ENCODE measurements at regions not wholly inside any gene's neighbourhood (a gene's known extent, or its start where the extent isn't known, plus 50 kb on each side); places are given as distances from the start of the nearest gene placed in this dataset.

GRCh38 chr11:116219171-116219635 is 553.6 kb downstream of the BUD13 start:
- DNase-seq (ENCODE audit: low read depth): no peak

GRCh38 chr11:116217441-116217840 is 555.3 kb downstream of the BUD13 start:
- DNase-seq (ENCODE audit: low read depth): no peak

GRCh38 chr11:116217006-116217405 is 555.8 kb downstream of the BUD13 start:
- DNase-seq (ENCODE audit: low read depth): peak; percentile 16

- no peak for DNase-seq (ENCODE audit: low read depth)
Observed at GRCh38 chr11:116215471-116216113, 557.2 kb downstream of the BUD13 start.

- DNase-seq (ENCODE audit: low read depth): no peak
Observed at GRCh38 chr11:116211147-116211546, 561.6 kb downstream of the BUD13 start.

GRCh38 chr11:116210663-116211062 is 562.1 kb downstream of the BUD13 start:
- no peak for DNase-seq (ENCODE audit: low read depth)

- DNase-seq (ENCODE audit: low read depth): no peak
Observed at GRCh38 chr11:116209255-116209654, 563.5 kb downstream of the BUD13 start.

GRCh38 chr11:116207421-116208141 is 565.2 kb downstream of the BUD13 start:
- DNase-seq (ENCODE audit: low read depth): no peak

GRCh38 chr11:116207019-116207418 is 565.8 kb downstream of the BUD13 start:
- DNase-seq (ENCODE audit: low read depth): no peak

- DNase-seq (ENCODE audit: low read depth): no peak
Observed at GRCh38 chr11:116202922-116203321, 569.9 kb downstream of the BUD13 start.

- no peak for DNase-seq (ENCODE audit: low read depth)
Observed at GRCh38 chr11:116200564-116200963, 572.2 kb downstream of the BUD13 start.

- no peak for DNase-seq (ENCODE audit: low read depth)
Observed at GRCh38 chr11:116199182-116199581, 573.6 kb downstream of the BUD13 start.

GRCh38 chr11:116194156-116194904 is 578.5 kb downstream of the BUD13 start:
- DNase-seq (ENCODE audit: low read depth): no peak

GRCh38 chr11:116193321-116194131 is 579.3 kb downstream of the BUD13 start:
- peak; percentile 6 for DNase-seq (ENCODE audit: low read depth)

- no peak for DNase-seq (ENCODE audit: low read depth)
Observed at GRCh38 chr11:116192509-116193210, 580.1 kb downstream of the BUD13 start.

GRCh38 chr11:116190861-116191260 is 581.9 kb downstream of the BUD13 start:
- DNase-seq (ENCODE audit: low read depth): no peak

GRCh38 chr11:116189408-116190170 is 583.2 kb downstream of the BUD13 start:
- no peak for DNase-seq (ENCODE audit: low read depth)

- DNase-seq (ENCODE audit: low read depth): no peak
Observed at GRCh38 chr11:116188350-116188749, 584.4 kb downstream of the BUD13 start.

GRCh38 chr11:116187026-116187425 is 585.8 kb downstream of the BUD13 start:
- no peak for DNase-seq (ENCODE audit: low read depth)

- DNase-seq (ENCODE audit: low read depth): no peak
Observed at GRCh38 chr11:116185551-116185950, 587.2 kb downstream of the BUD13 start.

- no peak for DNase-seq (ENCODE audit: low read depth)
Observed at GRCh38 chr11:116184763-116185162, 588.0 kb downstream of the BUD13 start.
